ENCODE measurements at regions not wholly inside any gene's neighbourhood (a gene's known extent, or its start where the extent isn't known, plus 50 kb on each side); places are given as distances from the start of the nearest gene placed in this dataset.
"Not testable (repeated sequence)": the region's sequence is repeated elsewhere in the genome, so short reads cannot be mapped to it uniquely, and the experiment has no call there.

DNA sequence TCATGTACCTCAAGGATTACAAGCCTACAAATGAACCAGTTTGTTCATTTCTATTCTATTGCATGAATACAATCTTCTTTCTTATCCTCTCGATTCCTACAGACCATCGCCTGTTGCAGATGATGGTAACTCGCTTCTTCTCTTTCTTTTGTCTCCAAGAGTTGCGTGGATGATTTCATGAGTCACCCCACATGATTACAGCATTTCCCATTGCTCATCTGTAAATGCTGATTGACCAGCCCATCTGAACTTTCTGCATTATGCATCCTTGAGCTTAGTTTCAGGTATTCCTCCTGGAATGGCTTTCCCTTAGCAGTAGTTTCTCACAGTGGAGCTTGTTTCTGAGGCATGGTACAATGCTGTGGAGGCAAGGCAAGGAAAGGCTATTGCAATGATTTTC, 109.6 kb upstream of the TOPAZ1 start:
- DNase-seq (ENCODE audit: low spot score) = no peak

DNA sequence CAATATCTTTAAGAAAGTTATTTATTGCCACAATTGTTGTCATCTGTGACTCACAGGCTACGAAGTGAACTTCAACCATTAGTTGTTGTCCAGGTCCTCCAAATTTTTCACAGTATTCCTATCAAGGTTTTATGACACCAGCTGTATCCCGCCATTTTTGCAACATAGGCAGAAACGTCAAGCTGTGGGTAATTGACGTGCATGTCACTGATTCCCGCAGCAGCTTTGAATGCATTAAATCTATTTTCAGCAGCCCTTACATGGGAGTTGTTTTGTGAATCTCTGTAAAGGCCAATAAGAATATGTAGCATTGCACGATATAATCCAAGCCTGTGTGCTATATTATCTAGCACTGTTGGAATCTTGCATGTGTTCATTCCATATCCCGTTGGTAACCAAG, 109.1 kb upstream of the TOPAZ1 start:
- no peak for DNase-seq (ENCODE audit: low spot score)

DNA sequence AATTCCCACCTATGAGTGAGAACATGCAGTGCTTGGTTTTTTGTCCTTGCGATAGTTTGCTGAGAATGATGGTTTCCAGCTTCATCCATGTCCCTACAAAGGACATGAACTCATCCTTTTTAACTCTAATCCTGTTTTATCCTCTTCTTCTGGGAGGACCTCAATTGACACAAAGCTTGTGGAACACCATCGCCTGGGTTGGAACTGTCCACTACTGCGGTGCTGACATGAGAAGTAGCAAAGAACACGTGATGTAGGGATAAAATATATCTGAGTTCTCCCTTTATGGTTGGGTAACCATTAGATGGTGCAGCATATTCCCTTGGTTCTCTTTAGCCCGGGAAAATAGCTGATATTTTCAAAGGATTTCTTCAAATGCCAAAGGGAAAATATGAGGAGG, 105.3 kb upstream of the TOPAZ1 start:
- no peak for DNase-seq (ENCODE audit: low spot score)

DNA sequence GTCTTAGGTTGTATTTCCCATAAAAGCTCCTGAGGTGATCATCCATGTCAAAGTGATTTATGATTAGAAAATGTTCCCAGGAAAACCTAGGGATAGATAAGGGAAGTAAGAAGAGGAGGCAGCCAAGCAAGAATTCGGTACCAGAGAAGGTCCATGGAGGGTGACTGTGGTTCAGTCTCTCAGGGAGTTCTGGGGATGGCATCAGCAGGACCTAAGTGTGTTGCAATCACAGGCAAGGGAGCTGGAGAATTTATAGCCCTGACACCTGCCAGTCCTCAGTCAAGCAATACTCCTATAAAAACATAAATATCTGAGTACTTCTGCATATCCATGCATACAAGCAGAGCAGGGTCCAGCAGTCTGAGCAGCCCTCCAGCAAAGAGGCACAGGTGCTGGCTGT, 95.6 kb upstream of the TOPAZ1 start:
- no peak for DNase-seq (ENCODE audit: low spot score)

DNA sequence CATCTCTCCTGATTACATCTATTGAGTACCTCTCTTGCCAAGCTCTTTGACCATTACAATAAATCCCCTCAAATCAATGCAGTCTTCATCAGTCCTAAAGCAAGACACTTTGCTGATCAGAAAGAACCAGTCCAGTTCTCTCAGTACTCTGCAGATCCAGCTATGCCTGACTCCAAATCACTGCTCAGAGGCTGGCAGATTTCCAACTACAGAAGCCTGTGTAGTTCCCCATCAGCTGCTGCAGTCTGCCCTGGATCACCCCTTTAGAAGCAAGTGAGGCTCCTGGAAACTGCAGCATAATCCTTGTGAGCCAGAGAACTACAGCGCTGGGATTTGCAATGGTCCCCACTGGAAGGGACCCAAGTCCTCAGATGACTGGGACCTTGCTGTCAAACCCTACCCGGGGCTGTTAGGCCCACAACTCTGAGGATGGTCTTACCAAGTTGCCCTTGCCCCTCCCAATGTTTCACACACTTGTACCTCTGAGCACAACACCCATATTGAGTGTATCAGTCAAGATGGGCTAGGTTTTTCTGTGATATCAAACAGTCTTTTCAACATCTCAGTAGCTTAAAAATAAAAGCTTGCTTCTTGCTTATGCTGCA, 81.9 kb upstream of the TOPAZ1 start:
- no peak for DNase-seq (ENCODE audit: low spot score)

DNA sequence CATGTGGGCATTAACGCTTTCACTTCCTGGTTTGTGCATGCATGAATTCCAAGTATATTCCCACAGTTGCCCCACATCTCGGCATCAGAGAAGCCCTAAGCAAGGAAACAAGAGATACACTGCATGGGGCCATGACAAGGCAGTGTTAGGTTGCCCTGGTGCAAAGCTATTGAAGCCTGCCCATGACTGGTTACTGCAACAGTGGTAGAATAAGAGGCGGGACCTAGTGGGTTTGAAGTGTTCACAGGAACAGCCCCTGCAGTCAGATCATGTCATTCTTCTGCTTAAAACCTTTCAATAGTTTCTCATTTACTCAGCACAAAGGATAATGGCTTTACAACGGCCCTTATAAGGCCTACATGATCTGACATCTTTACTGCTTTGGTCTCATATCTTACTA, 80.9 kb upstream of the TOPAZ1 start:
- DNase-seq (ENCODE audit: low spot score) = no peak

DNA sequence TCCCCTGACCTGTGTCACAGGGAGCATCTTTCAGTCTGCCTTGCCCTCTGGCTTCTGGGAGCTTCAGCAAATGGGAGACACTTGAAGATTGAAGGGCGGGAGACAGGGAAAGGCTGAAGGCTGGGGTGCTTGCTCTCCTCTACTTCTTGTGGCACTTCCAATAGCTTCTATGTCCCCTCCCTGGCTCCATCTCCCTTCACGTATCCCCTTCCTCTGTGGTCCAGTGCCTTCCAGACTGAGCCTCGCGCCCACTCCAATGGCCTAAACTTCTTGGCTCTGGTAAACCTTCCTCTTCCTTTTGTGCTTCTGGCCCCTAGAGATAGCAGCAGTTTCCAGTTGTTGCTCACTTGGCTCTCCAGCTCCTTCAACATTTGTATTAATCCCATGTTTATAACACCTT, 69.8 kb upstream of the TOPAZ1 start:
- DNase-seq (ENCODE audit: low spot score) = no peak

DNA sequence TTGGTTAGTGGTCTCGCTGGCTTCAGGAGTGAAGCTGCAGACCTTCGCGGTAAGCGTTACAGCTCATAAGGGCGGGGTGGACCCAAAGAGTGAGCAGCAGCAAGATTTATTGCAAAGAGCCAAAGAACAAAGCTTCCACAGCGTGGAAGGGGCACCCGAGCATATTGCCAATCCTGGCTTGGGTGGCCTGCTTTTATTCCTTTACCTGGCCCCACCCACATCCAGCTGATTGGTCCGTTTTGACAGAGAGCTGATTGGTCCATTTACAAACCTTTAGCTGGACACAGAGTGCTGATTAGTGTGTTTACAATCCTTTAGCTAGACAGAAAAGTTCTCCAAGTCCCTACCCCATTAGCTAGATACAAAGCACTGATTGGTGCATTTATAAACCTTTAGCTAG, 69.0 kb upstream of the TOPAZ1 start:
- DNase-seq (ENCODE audit: low spot score) = not testable (repeated sequence)

DNA sequence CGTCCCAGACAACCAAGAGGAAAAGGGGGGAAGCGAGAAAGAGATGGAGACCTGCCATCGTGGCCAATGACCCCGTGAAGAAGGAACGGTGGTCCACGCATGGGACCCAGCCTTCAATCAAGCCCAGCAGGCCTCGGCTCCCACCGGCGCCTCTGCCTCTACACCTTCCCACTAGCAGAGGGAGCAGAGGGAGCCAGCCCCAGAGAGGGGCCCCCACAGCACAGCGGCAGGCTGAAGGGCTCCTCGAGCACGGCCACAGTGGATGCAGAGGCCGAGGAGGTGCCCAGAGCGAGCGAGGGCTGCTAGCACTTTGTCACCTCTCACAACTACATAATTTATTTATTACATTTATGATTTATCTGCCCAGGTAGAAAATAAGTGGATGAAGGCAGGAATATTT, 68.4 kb upstream of the TOPAZ1 start:
- DNase-seq (ENCODE audit: low spot score) = no peak

DNA sequence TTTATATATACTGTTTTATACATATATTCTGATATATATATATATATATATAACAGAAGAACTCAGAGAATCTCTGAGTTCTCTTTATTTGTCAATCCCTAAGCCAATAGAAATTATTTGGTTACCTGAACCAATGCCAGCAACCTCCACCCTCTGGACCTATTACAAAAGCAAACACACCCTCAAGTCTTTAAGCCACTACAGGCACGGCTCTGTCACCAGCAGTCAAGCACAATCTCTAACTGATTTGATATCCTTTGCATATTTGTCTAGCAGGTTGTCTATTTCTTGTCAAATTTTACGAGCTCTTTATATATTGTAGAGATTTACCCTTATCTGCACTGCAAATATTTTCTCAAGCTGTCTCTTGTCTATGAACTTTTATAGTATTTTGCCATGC, 66.6 kb upstream of the TOPAZ1 start:
- DNase-seq (ENCODE audit: low spot score) = no peak

DNA sequence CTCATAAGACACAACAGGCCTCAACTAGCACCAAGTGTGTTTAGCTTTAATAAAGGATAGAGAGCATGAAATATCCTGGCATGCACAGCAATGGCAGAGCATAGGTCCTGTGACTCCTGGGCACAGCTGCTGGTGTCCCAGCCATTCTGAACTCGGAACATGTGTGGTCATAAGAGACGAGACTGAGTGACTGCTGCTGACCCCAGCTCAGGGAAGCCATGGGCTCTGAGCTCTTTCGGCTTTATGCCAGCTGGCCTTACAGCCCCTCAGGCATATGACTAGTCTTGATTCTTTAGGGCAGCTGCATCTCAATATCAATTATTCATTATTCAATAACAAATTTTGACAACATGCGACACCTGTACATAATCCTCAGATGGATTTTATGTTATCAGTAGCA, 62.4 kb upstream of the TOPAZ1 start:
- no peak for DNase-seq (ENCODE audit: low spot score)

DNA sequence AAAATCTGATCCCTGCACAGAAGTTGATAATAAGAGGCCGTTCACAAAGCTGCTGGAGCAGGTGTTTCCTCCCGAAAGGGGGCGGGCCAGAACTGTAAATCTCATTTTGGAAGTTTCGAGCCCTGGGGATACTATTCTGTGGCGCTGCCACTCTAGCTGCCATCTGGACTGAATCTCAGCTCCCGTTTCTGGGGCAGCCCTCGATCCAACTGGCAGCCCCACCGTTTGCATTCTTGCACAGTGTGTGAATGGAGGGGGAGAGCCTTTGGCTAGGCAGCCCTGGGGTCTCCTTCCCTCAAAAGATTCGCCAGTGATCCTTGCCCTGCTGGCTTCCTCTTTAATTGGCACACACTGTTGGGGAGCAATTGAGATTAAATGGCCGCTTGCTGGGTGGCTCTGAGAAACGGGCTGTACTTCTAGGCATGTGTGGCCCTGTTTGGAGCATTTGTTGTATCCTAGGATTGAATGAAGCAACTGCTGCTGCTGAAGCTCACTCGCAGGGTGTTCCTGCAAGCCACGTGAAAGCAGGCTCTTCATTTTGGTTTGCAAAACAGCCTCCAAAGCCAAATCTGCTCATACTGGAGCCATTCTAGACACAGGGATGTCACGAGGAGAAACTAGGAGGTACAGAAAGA, 57.2 kb upstream of the TOPAZ1 start:
- DNase-seq (ENCODE audit: low spot score) = no peak

DNA sequence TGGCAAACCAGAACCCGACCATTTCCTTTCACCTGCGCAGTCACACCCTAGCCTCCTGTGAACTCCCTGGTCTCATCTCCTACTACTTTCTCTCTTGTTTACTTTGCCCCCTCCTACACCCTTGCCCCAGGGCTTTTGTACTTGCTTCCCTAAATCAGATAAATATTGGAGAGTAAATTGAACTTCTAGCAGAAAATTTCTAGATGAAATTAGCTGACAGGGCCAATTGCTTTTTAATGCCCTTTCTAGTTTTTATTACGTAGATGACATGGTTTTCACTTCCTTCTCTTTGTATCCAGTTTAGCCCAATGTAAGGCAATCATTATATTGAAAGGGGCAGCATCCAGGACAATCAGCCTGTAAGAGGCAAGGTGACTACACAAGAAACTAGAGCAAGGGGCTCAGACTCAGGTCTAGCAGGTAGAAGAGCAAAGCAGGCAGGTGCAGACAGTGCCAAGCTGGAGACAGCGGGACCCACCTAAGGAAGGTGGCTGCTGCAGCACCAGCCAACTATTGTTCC, 56.2 kb upstream of the TOPAZ1 start:
- no peak for DNase-seq (ENCODE audit: low spot score)

DNA sequence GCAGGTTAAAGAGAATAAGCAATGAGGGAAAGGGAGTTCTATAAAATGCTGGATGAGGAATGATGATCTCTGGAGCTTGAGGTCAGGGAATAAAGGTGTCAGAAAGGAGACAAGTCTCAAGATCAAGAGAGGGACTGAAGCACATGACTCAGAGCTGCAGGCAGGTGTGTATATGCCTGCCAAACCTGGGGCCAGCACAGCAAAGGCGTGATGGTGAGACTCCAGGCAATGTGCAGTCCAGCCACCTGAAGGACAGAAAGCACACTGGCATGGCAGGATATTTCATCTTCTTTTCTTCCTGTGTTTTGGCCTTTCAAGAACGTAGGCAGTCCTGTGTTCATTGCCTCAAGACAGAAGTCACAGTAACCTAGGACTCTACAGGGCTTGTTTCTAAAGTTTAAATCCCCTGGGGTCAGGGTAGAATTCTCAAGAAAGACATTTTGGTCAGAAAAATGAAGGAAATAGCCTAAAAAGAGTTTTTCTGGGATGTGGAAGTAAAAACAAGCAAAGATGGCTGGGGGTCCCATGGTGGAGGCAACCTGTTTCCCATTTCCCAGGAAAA, 55.5 kb upstream of the TOPAZ1 start:
- no peak for DNase-seq (ENCODE audit: low spot score)

DNA sequence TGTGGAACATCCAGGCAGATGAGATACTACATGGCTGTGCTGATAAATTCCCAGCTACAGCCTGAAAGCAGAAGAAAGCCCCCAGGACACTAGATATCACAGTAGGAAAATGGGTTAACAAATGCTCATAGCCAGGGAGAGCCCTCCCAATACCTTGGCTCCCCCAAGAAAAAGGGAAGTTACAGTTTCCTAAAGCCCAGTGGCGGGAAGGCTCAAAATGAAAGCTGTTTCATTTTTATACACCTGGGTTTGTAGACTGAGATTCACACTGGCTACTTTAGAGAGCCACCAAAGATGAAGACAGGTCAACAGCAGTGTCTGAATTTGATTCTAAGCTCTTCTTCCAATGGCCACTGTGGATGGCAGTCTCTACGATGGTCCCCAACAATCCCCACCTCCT, 55.0 kb upstream of the TOPAZ1 start:
- DNase-seq (ENCODE audit: low spot score) = no peak
